SK-N-SH treated with all-trans-retinoic acid at 6 μM for 48 hours (cell line): ENCODE measurements at regions not wholly inside any gene's neighbourhood (a gene's known extent, or its start where the extent isn't known, plus 50 kb on each side); places are given as distances from the start of the nearest gene placed in this dataset.

ENCODE experiments used
- GLIS3 ChIP-seq: fragments of 250-450 bp; sonication (Bioruptor Pico); IDR thresholded peaks from 2 replicates; pipeline ENCODE4 v1.5.0; 2020; ENCODE audit warnings: mild to moderate bottlenecking, moderate library complexity
- PPARA ChIP-seq: fragments of 250-450 bp; sonication (Bioruptor Pico); IDR thresholded peaks from 2 replicates; pipeline ENCODE4 v1.5.0; 2020; ENCODE audit warnings: mild to moderate bottlenecking, borderline replicate concordance
- RARB ChIP-seq: fragments of 250-450 bp; sonication (Bioruptor Pico); IDR thresholded peaks from 2 replicates; pipeline ENCODE4 v1.8.0; 2021; ENCODE audit warnings: mild to moderate bottlenecking, moderate library complexity
- SNAI2 ChIP-seq: fragments of 250-450 bp; sonication (Bioruptor Pico); IDR thresholded peaks from 2 replicates; pipeline ENCODE4 v1.5.0; 2020; ENCODE audit warnings: mild to moderate bottlenecking, moderate library complexity
- TCF4 ChIP-seq: fragments of 250-450 bp; sonication (Bioruptor Pico); IDR thresholded peaks from 2 replicates; pipeline ENCODE4 v1.8.0; 2021; ENCODE audit warnings: mild to moderate bottlenecking, moderate library complexity, borderline replicate concordance
- ZFP3 ChIP-seq: fragments of 250-450 bp; sonication (Bioruptor Pico); IDR thresholded peaks from 2 replicates; pipeline ENCODE4 v1.5.0; 2020; ENCODE audit warnings: mild to moderate bottlenecking, moderate library complexity
- ZFP30 ChIP-seq: fragments of 450-650 bp; formaldehyde crosslinking; IDR thresholded peaks from 2 replicates; pipeline ENCODE4 v1.5.0; 2022; ENCODE audit warnings: mild to moderate bottlenecking, moderate library complexity
- TF ChIP-seq, protein P1 (sequence below): fragments of 250-450 bp; sonication (Bioruptor Pico); IDR thresholded peaks from 2 replicates; pipeline ENCODE4 v1.8.0; 2020; ENCODE audit warnings: mild to moderate bottlenecking, moderate library complexity, borderline replicate concordance
- TF ChIP-seq, protein P2 (sequence below): fragments of 250-450 bp; sonication (Bioruptor Pico); IDR thresholded peaks from 2 replicates; pipeline ENCODE4 v1.8.0; 2021; ENCODE audit warnings: low read depth, mild to moderate bottlenecking, moderate library complexity, borderline replicate concordance
- TF ChIP-seq, protein P3 (sequence below): fragments of 250-450 bp; sonication (Bioruptor Pico); IDR thresholded peaks from 2 replicates; pipeline ENCODE4 v1.5.0; 2020; ENCODE audit warnings: mild to moderate bottlenecking, moderate library complexity
- TF ChIP-seq, protein P4 (sequence below): fragments of 250-450 bp; sonication (Bioruptor Pico); IDR thresholded peaks from 2 replicates; pipeline ENCODE4 v1.5.1; 2020; ENCODE audit warnings: low read depth, mild to moderate bottlenecking, moderate library complexity

GRCh38 chr9:21558615-21559401, 76.7 kb upstream of the IFNE start:
- no peak for TF ChIP-seq ZFP3 (CRISPR knock-in tag)
- TF ChIP-seq ZFP30 (CRISPR knock-in tag), result no peak
- TF ChIP-seq, protein P1, sequence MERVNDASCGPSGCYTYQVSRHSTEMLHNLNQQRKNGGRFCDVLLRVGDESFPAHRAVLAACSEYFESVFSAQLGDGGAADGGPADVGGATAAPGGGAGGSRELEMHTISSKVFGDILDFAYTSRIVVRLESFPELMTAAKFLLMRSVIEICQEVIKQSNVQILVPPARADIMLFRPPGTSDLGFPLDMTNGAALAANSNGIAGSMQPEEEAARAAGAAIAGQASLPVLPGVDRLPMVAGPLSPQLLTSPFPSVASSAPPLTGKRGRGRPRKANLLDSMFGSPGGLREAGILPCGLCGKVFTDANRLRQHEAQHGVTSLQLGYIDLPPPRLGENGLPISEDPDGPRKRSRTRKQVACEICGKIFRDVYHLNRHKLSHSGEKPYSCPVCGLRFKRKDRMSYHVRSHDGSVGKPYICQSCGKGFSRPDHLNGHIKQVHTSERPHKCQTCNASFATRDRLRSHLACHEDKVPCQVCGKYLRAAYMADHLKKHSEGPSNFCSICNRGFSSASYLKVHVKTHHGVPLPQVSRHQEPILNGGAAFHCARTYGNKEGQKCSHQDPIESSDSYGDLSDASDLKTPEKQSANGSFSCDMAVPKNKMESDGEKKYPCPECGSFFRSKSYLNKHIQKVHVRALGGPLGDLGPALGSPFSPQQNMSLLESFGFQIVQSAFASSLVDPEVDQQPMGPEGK, result no peak
- TF ChIP-seq, protein P2, sequence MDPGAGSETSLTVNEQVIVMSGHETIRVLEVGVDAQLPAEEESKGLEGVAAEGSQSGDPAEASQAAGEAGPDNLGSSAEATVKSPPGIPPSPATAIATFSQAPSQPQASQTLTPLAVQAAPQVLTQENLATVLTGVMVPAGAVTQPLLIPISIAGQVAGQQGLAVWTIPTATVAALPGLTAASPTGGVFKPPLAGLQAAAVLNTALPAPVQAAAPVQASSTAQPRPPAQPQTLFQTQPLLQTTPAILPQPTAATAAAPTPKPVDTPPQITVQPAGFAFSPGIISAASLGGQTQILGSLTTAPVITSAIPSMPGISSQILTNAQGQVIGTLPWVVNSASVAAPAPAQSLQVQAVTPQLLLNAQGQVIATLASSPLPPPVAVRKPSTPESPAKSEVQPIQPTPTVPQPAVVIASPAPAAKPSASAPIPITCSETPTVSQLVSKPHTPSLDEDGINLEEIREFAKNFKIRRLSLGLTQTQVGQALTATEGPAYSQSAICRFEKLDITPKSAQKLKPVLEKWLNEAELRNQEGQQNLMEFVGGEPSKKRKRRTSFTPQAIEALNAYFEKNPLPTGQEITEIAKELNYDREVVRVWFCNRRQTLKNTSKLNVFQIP, result no peak
- TF ChIP-seq, protein P3, sequence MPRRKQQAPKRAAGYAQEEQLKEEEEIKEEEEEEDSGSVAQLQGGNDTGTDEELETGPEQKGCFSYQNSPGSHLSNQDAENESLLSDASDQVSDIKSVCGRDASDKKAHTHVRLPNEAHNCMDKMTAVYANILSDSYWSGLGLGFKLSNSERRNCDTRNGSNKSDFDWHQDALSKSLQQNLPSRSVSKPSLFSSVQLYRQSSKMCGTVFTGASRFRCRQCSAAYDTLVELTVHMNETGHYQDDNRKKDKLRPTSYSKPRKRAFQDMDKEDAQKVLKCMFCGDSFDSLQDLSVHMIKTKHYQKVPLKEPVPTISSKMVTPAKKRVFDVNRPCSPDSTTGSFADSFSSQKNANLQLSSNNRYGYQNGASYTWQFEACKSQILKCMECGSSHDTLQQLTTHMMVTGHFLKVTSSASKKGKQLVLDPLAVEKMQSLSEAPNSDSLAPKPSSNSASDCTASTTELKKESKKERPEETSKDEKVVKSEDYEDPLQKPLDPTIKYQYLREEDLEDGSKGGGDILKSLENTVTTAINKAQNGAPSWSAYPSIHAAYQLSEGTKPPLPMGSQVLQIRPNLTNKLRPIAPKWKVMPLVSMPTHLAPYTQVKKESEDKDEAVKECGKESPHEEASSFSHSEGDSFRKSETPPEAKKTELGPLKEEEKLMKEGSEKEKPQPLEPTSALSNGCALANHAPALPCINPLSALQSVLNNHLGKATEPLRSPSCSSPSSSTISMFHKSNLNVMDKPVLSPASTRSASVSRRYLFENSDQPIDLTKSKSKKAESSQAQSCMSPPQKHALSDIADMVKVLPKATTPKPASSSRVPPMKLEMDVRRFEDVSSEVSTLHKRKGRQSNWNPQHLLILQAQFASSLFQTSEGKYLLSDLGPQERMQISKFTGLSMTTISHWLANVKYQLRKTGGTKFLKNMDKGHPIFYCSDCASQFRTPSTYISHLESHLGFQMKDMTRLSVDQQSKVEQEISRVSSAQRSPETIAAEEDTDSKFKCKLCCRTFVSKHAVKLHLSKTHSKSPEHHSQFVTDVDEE (CRISPR knock-in tag), result no peak
- no peak for TF ChIP-seq SNAI2
- TF ChIP-seq RARB (CRISPR knock-in tag), result no peak
- TF ChIP-seq, protein P4, sequence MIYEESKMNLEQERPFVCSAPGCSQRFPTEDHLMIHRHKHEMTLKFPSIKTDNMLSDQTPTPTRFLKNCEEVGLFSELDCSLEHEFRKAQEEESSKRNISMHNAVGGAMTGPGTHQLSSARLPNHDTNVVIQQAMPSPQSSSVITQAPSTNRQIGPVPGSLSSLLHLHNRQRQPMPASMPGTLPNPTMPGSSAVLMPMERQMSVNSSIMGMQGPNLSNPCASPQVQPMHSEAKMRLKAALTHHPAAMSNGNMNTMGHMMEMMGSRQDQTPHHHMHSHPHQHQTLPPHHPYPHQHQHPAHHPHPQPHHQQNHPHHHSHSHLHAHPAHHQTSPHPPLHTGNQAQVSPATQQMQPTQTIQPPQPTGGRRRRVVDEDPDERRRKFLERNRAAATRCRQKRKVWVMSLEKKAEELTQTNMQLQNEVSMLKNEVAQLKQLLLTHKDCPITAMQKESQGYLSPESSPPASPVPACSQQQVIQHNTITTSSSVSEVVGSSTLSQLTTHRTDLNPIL (CRISPR knock-in tag), result no peak
- no peak for TF ChIP-seq TCF4
- TF ChIP-seq GLIS3 (CRISPR knock-in tag), result no peak
- no peak for TF ChIP-seq PPARA (CRISPR knock-in tag)
